ENCODE measurements at regions not wholly inside any gene's neighbourhood (a gene's known extent, or its start where the extent isn't known, plus 50 kb on each side); places are given as distances from the start of the nearest gene placed in this dataset.

GRCh38 chr3:168157099-168157700, 61.5 kb upstream of the GOLIM4 start:
- no peak for DNase-seq (ENCODE audit: low spot score)

- no peak for DNase-seq (ENCODE audit: low spot score)
Measured at GRCh38 chr3:168156479-168156878, 60.8 kb upstream of the GOLIM4 start.

- no peak for DNase-seq (ENCODE audit: low spot score)
Measured at GRCh38 chr3:168155303-168155702, 59.6 kb upstream of the GOLIM4 start.

GRCh38 chr3:168154089-168154488, 58.4 kb upstream of the GOLIM4 start:
- DNase-seq (ENCODE audit: low spot score): no peak

- DNase-seq (ENCODE audit: low spot score): no peak
Measured at GRCh38 chr3:168152149-168152548, 56.4 kb upstream of the GOLIM4 start.
